IMR-90 (cell line): ENCODE measurements at regions not wholly inside any gene's neighbourhood (a gene's known extent, or its start where the extent isn't known, plus 50 kb on each side); places are given as distances from the start of the nearest gene placed in this dataset.

Experiments
- ATAC-seq: fragments of 200-7000 bp; cut with Tn5 transposase; 2 replicates; pipeline ENCODE4 v1.9.1; 2020; ENCODE audit warnings: low read depth, mild to moderate bottlenecking, moderate library complexity
- BruUV-seq: library from RNA; stranded (reverse); fragments of 400-500 nt; replicated peaks from 2 replicates; lab custom pipeline; 2021; lab: Mats Ljungman, UMichigan
- CTCF ChIA-PET: fragments of 300-600 bp; formaldehyde crosslinking; extraction: SDS; loops from one replicate; lab custom pipeline; 2021; ENCODE audit warnings: antibody characterized with exemption; lab: Yijun Ruan, JAX
- POLR2A ChIA-PET: fragments of 300-600 bp; sonication (Branson Sonifier 250); formaldehyde crosslinking; loops from one replicate; lab custom pipeline; 2022; ENCODE audit warnings: antibody characterized with exemption; ENCODE audit not compliant: unreplicated experiment; lab: Charles Lee
- DNase-seq: peaks from one replicate; pipeline ENCODE4 v3.0.0; 2013
- H2AFZ ChIP-seq: replicated peaks from 2 replicates; pipeline ENCODE3; 2013; ENCODE audit warnings: low read length, mild to moderate bottlenecking; ENCODE audit not compliant: poor library complexity
- H2AK5ac ChIP-seq: 2 replicates; pipeline ENCODE4 v1.6.1; 2013; ENCODE audit warnings: low read depth, low read length, inconsistent platforms
- H2AK9ac ChIP-seq: replicated peaks from 2 replicates; pipeline ENCODE3; 2013; ENCODE audit warnings: mild to moderate bottlenecking, low read depth, low read length, moderate library complexity; ENCODE audit not compliant: poor library complexity
- H2BK120ac ChIP-seq: 2 replicates; pipeline ENCODE4 v1.6.1; 2013; ENCODE audit warnings: low read depth, low read length, inconsistent platforms
- H2BK15ac ChIP-seq: 3 replicates; pipeline ENCODE4 v1.6.1; 2013; ENCODE audit warnings: low read depth, low read length, inconsistent platforms
- H2BK20ac ChIP-seq: 2 replicates; pipeline ENCODE4 v1.6.1; 2013; ENCODE audit warnings: low read depth, mild to moderate bottlenecking, inconsistent platforms, low read length, moderate library complexity
- H2BK5ac ChIP-seq: 2 replicates; pipeline ENCODE4 v1.6.1; 2013; ENCODE audit warnings: mild to moderate bottlenecking, low read depth, low read length, inconsistent platforms; ENCODE audit not compliant: poor library complexity, severe bottlenecking
- H3K14ac ChIP-seq: replicated peaks from 2 replicates; pipeline ENCODE4 v1.6.1; 2013; ENCODE audit warnings: low read depth, low read length, inconsistent platforms
- H3K18ac ChIP-seq: 2 replicates; pipeline ENCODE4 v1.6.1; 2013; ENCODE audit warnings: low read depth, low read length, control low read depth
- H3K23ac ChIP-seq: 2 replicates; pipeline ENCODE4 v1.6.1; 2013; ENCODE audit warnings: low read depth, low read length, inconsistent platforms
- H3K27ac ChIP-seq: 2 replicates; pipeline ENCODE4 v1.5.1; 2013; ENCODE audit warnings: mild to moderate bottlenecking, control low read depth, low read length; ENCODE audit not compliant: insufficient read depth
- H3K27me3 ChIP-seq: 2 replicates; pipeline ENCODE4 v1.6.1; 2013; ENCODE audit warnings: low read length; ENCODE audit not compliant: control insufficient read depth, insufficient read depth
- H3K36me3 ChIP-seq: 2 replicates; pipeline ENCODE4 v1.6.1; 2013; ENCODE audit warnings: low read length, mixed read lengths; ENCODE audit not compliant: control insufficient read depth, insufficient read depth
- H3K4ac ChIP-seq: 2 replicates; pipeline ENCODE4 v1.6.1; 2013; ENCODE audit warnings: low read depth, low read length, inconsistent platforms
- H3K4me1 ChIP-seq: 2 replicates; pipeline ENCODE4 v1.6.1; 2013; ENCODE audit warnings: low read length, mixed read lengths; ENCODE audit not compliant: control insufficient read depth, insufficient read depth
- H3K4me2 ChIP-seq: 2 replicates; pipeline ENCODE4 v1.6.1; 2013; ENCODE audit warnings: low read depth, mild to moderate bottlenecking, control low read depth, low read length, moderate library complexity
- H3K4me3 ChIP-seq: 2 replicates; pipeline ENCODE4 v1.5.1; 2013; ENCODE audit warnings: low read depth, mild to moderate bottlenecking, control low read depth, low read length, moderate library complexity; ENCODE audit not compliant: insufficient read depth
- H3K56ac ChIP-seq: 2 replicates; pipeline ENCODE4 v1.6.1; 2013; ENCODE audit warnings: low read length, inconsistent platforms; ENCODE audit not compliant: insufficient read depth; ENCODE audit errors: extremely low read depth
- H3K79me1 ChIP-seq, 2 experiments: 2 replicates each; pipeline ENCODE4 v1.6.1; 2013; ENCODE audit warnings: low read length in 2 of 2, inconsistent platforms in 1 of 2, low read depth in 1 of 2
- H3K9ac ChIP-seq: 2 replicates; pipeline ENCODE4 v1.6.1; 2013; ENCODE audit warnings: low read depth, low read length, control low read depth
- H3K9me1 ChIP-seq: 2 replicates; pipeline ENCODE4 v1.6.1; 2013; ENCODE audit warnings: low read length, inconsistent platforms; ENCODE audit not compliant: insufficient read depth
- H3K9me3 ChIP-seq: 2 replicates; pipeline ENCODE4 v1.6.1; 2013; ENCODE audit warnings: low read length; ENCODE audit not compliant: control insufficient read depth, insufficient read depth
- H4K20me1 ChIP-seq: 2 replicates; pipeline ENCODE4 v1.6.1; 2013; ENCODE audit warnings: low read length, inconsistent platforms; ENCODE audit not compliant: insufficient read depth
- H4K5ac ChIP-seq: 2 replicates; pipeline ENCODE4 v1.6.1; 2013; ENCODE audit warnings: mild to moderate bottlenecking, low read depth, low read length, control low read depth
- H4K8ac ChIP-seq, 2 experiments: 2 replicates each; pipeline ENCODE4 v1.6.1; 2013; ENCODE audit warnings: low read depth in 2 of 2, low read length in 2 of 2, control low read depth in 1 of 2, inconsistent platforms in 1 of 2
- H4K91ac ChIP-seq: 2 replicates; pipeline ENCODE4 v1.6.1; 2013; ENCODE audit warnings: low read depth, low read length, inconsistent platforms; ENCODE audit not compliant: insufficient read depth
- BHLHE40 ChIP-seq: fragments of 150-350 bp; IDR thresholded peaks from 2 replicates; pipeline ENCODE4 v1.6.1; 2016; ENCODE audit warnings: mild to moderate bottlenecking, low read depth, low read length
- CEBPB ChIP-seq: IDR thresholded peaks from 2 replicates; pipeline ENCODE4 v1.6.1; 2012; ENCODE audit warnings: low read depth, low read length, improper control_type of control experiment
- CHD1 ChIP-seq: IDR thresholded peaks from 2 replicates; pipeline ENCODE4 v1.6.1; 2012; ENCODE audit warnings: low read depth, low read length, improper control_type of control experiment
- CTCF ChIP-seq: conservative IDR thresholded peaks from 2 replicates; pipeline ENCODE4 v1.5.1; 2012; ENCODE audit warnings: mild to moderate bottlenecking, low read depth, low read length, improper control_type of control experiment
- FOS ChIP-seq: fragments of 150-350 bp; IDR thresholded peaks from 2 replicates; pipeline ENCODE4 v1.6.1; 2016; ENCODE audit warnings: low read depth, low read length
- MAFK ChIP-seq: IDR thresholded peaks from 2 replicates; pipeline ENCODE4 v1.6.1; 2012; ENCODE audit warnings: low read depth, low read length, improper control_type of control experiment
- MAZ ChIP-seq: IDR thresholded peaks from 2 replicates; pipeline ENCODE4 v1.6.1; 2012; ENCODE audit warnings: low read depth, mild to moderate bottlenecking, low read length, improper control_type of control experiment, moderate library complexity, borderline replicate concordance
- MXI1 ChIP-seq: IDR thresholded peaks from 2 replicates; pipeline ENCODE4 v1.6.1; 2012; ENCODE audit warnings: low read depth, mild to moderate bottlenecking, low read length, moderate library complexity, borderline replicate concordance
- NFE2L2 ChIP-seq: fragments of 150-350 bp; IDR thresholded peaks from 2 replicates; pipeline ENCODE4 v1.6.1; 2016; ENCODE audit warnings: low read depth, mild to moderate bottlenecking, low read length
- POLR2A ChIP-seq: IDR thresholded peaks from 2 replicates; pipeline ENCODE4 v1.6.1; 2012; ENCODE audit warnings: mild to moderate bottlenecking, low read depth, low read length
- RAD21 ChIP-seq: IDR thresholded peaks from 2 replicates; pipeline ENCODE4 v1.6.1; 2012; ENCODE audit warnings: low read length, improper control_type of control experiment
- RCOR1 ChIP-seq: IDR thresholded peaks from 2 replicates; pipeline ENCODE4 v1.6.1; 2012; ENCODE audit warnings: mild to moderate bottlenecking, low read length, improper control_type of control experiment; ENCODE audit not compliant: insufficient replicate concordance
- RFX5 ChIP-seq: IDR thresholded peaks from 2 replicates; pipeline ENCODE4 v1.8.0; 2012; ENCODE audit warnings: low read depth, mild to moderate bottlenecking, low read length, moderate library complexity
- SMC3 ChIP-seq: fragments of 150-350 bp; IDR thresholded peaks from 2 replicates; pipeline ENCODE4 v1.6.1; 2016; ENCODE audit warnings: low read depth, mild to moderate bottlenecking, antibody characterized with exemption, low read length, moderate library complexity
- WGBS, 2 experiments: methylation state at CpG; one replicate each; pipeline versions ENCODE4 v1.1.5 to v1.1.7; 2013; ENCODE audit warnings: missing lambda C conversion rate in 2 of 2; ENCODE audit not compliant: insufficient read length in 1 of 2; ENCODE audit errors: extremely low coverage in 2 of 2; 5-methylcytosine and 5-hydroxymethylcytosine counted together
- dilution Hi-C: fragments of 300-500 bp; cut with HindIII; formaldehyde crosslinking; loops from one replicate; pipeline ENCODE4 v1.14.3; 2018; ENCODE audit warnings: low sequenced_read_pairs; ENCODE audit not compliant: unreplicated experiment
- in situ Hi-C: fragments of 300-500 bp; cut with MboI; formaldehyde crosslinking; loops from 3 replicates; pipeline ENCODE4 v1.14.3; 2019; ENCODE audit warnings: low sequenced_read_pairs, inconsistent platforms, mixed read lengths
- intact Hi-C: fragments of 100-400 bp; cut with micrococcal nuclease; formaldehyde crosslinking; loops from 2 replicates; pipeline ENCODE4 v1.10.0; 2022
- TF ChIP-seq, protein P1 (sequence below): fragments of 150-350 bp; IDR thresholded peaks from 2 replicates; pipeline ENCODE4 v1.6.1; 2016; ENCODE audit warnings: low read depth, mild to moderate bottlenecking, low read length, moderate library complexity, borderline replicate concordance
- TF ChIP-seq, protein P2 (sequence below): fragments of 150-350 bp; IDR thresholded peaks from 2 replicates; pipeline ENCODE4 v1.6.1; 2017; ENCODE audit warnings: mild to moderate bottlenecking, antibody characterized with exemption, low read length, low read depth

DNA sequence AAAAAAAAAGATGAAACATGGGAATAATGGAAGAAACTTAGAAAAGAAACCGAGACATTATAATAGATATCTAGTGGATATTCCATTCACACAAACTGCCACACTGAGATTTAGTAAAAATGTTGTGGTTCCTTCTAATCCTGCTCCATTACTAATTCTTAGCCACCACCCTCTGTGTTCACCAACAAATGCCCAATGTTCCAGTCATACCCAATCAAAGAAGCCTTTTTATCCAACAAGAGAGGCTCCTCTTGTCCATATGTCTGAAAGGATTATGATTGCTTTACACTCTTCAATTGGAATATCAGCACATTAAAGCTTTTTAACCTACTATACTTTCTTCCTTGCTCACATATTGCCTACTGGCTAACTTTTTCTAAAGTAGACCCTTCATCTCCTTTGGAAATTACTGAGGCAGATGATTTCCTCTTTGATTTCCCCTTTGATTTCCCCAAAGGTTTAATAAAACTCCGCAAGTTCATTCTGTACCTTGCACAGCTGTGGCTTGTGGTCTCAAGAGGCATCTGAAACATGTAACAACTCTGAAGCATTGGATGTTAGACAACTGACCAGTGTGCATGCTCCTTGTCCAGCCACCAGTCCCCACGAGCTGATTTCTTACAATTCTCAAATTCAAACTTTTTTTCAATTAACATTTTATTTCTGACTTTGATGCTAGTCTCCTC lies 305.6 kb upstream of the LYPLAL1 start:
- ChIA-PET CTCF (no interaction called here), POLR2A (no interaction called here)
- Histone ChIP-seq H4K91ac (no peak overlapping the region), H2BK20ac (no peak overlapping the region), H3K4ac (no peak overlapping the region), H3K79me1 (no peaks in the 10 kb centered on the region), H3K27ac (no peak overlapping the region), H3K23ac (no peak overlapping the region), H3K18ac (no peak overlapping the region; the same call in 1 of the 2 replicates), H3K4me2 (no peak overlapping the region), H3K9me1 (no peaks in the 10 kb centered on the region), H3K27me3 (no peaks in the 10 kb centered on the region), H2AFZ (no peak overlapping the region), H4K20me1 (no peaks in the 10 kb centered on the region), H4K8ac (no peak overlapping the region), H3K4me1 (no peaks in the 10 kb centered on the region; the same call in 1 of the 2 replicates), H3K14ac (no peak overlapping the region), H3K4me3 (no peak overlapping the region), H3K9me3 (no peaks in the 10 kb centered on the region), H2AK5ac (no peak overlapping the region), H2BK5ac (no peak overlapping the region), H3K36me3 (no peaks in the 10 kb centered on the region), H4K5ac (no peak overlapping the region; the same call in 1 of the 2 replicates), H3K9ac (no peak overlapping the region), H3K56ac (no peak overlapping the region), H2BK15ac (no peak overlapping the region; the same call in 2 of the 3 replicates), H2BK120ac (no peak overlapping the region), H2AK9ac (no peak overlapping the region)
- dilution Hi-C loops: no loop called here
- no peak for ATAC-seq
- TF ChIP-seq MAFK (no peak), FOS (no peak), RAD21 (no peak), POLR2A (no peak), RCOR1 (no peak), SMC3 (no peak), BHLHE40 (no peak), CHD1 (no peak), MXI1 (no peak), RFX5 (no peak), NFE2L2 (no peak), CTCF (no peak), MAZ (no peak), CEBPB (no peak)
- TF ChIP-seq, protein P1, sequence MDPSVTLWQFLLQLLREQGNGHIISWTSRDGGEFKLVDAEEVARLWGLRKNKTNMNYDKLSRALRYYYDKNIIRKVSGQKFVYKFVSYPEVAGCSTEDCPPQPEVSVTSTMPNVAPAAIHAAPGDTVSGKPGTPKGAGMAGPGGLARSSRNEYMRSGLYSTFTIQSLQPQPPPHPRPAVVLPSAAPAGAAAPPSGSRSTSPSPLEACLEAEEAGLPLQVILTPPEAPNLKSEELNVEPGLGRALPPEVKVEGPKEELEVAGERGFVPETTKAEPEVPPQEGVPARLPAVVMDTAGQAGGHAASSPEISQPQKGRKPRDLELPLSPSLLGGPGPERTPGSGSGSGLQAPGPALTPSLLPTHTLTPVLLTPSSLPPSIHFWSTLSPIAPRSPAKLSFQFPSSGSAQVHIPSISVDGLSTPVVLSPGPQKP: no peak
- TF ChIP-seq, protein P2, sequence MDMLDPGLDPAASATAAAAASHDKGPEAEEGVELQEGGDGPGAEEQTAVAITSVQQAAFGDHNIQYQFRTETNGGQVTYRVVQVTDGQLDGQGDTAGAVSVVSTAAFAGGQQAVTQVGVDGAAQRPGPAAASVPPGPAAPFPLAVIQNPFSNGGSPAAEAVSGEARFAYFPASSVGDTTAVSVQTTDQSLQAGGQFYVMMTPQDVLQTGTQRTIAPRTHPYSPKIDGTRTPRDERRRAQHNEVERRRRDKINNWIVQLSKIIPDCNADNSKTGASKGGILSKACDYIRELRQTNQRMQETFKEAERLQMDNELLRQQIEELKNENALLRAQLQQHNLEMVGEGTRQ: no peak
- in situ Hi-C loops: no loop called here
- 100% methylated on average over 1 of the region's 3 CpGs; no CpG with 5 or more reads in 1 of the 2 experiments for WGBS, 2 experiments
- intact Hi-C loops: loop anchor here (10.0 kb wide), 1 partner anchor 517 kb away; no protein-coding TSS in a partner anchor
- DNase-seq: no peak
- BruUV-seq: no TSS peak
